ENCODE measurements at regions not wholly inside any gene's neighbourhood (a gene's known extent, or its start where the extent isn't known, plus 50 kb on each side); places are given as distances from the start of the nearest gene placed in this dataset.

- no peak for DNase-seq
These were observed 139.2 kb upstream of the COL11A1 start for GRCh38 chr1:103247517-103247916.

GRCh38 chr1:103243481-103243880 lies 135.2 kb upstream of the COL11A1 start:
- DNase-seq = no peak

GRCh38 chr1:103239034-103239433 lies 130.7 kb upstream of the COL11A1 start:
- no peak for DNase-seq

GRCh38 chr1:103230061-103230460 lies 121.7 kb upstream of the COL11A1 start:
- no peak for DNase-seq

GRCh38 chr1:103220631-103221041 lies 112.3 kb upstream of the COL11A1 start:
- no peak for DNase-seq

- DNase-seq = no peak
These were observed 110.5 kb upstream of the COL11A1 start for GRCh38 chr1:103218821-103219220.

- DNase-seq = no peak
These were observed 110.0 kb upstream of the COL11A1 start for GRCh38 chr1:103218369-103218768.

- no peak for DNase-seq
These were observed 102.8 kb upstream of the COL11A1 start for GRCh38 chr1:103211073-103211472.

GRCh38 chr1:103208844-103209243 lies 100.5 kb upstream of the COL11A1 start:
- DNase-seq = no peak

GRCh38 chr1:103199001-103199400 lies 90.7 kb upstream of the COL11A1 start:
- no peak for DNase-seq

- DNase-seq = no peak
These were observed 89.8 kb upstream of the COL11A1 start for GRCh38 chr1:103198076-103198475.

GRCh38 chr1:103197216-103197615 lies 88.9 kb upstream of the COL11A1 start:
- DNase-seq = no peak

- no peak for DNase-seq
These were observed 86.7 kb upstream of the COL11A1 start for GRCh38 chr1:103194984-103195383.

GRCh38 chr1:103194060-103194459 lies 85.7 kb upstream of the COL11A1 start:
- no peak for DNase-seq

- no peak for DNase-seq
These were observed 83.0 kb upstream of the COL11A1 start for GRCh38 chr1:103191327-103191726.

- DNase-seq = no peak
These were observed 82.4 kb upstream of the COL11A1 start for GRCh38 chr1:103190766-103191165.

- DNase-seq = no peak
These were observed 79.4 kb upstream of the COL11A1 start for GRCh38 chr1:103187673-103188072.

- no peak for DNase-seq
These were observed 72.3 kb upstream of the COL11A1 start for GRCh38 chr1:103180660-103181059.

- no peak for DNase-seq
These were observed 68.9 kb upstream of the COL11A1 start for GRCh38 chr1:103177108-103177775.

- no peak for DNase-seq
These were observed 62.8 kb upstream of the COL11A1 start for GRCh38 chr1:103171041-103171590.

GRCh38 chr1:103170609-103171008 lies 62.3 kb upstream of the COL11A1 start:
- DNase-seq = no peak

GRCh38 chr1:103162360-103162759 lies 54.0 kb upstream of the COL11A1 start:
- DNase-seq = no peak

GRCh38 chr1:103160281-103160680 lies 52.0 kb upstream of the COL11A1 start:
- no peak for DNase-seq
